Stimulated activated CD4-positive, alpha-beta T cell treated with anti-CD3 and anti-CD28 coated beads, Interleukin-15, amount 100 ng/mL, for 24 hours (primary cell): ENCODE measurements at regions not wholly inside any gene's neighbourhood (a gene's known extent, or its start where the extent isn't known, plus 50 kb on each side); places are given as distances from the start of the nearest gene placed in this dataset.
"Not testable (repeated sequence)": the region's sequence is repeated elsewhere in the genome, so short reads cannot be mapped to it uniquely, and the experiment has no call there.

Source experiments
- DNase-seq: peaks from one replicate; pipeline ENCODE4 v3.0.0-alpha.2; 2020

DNA sequence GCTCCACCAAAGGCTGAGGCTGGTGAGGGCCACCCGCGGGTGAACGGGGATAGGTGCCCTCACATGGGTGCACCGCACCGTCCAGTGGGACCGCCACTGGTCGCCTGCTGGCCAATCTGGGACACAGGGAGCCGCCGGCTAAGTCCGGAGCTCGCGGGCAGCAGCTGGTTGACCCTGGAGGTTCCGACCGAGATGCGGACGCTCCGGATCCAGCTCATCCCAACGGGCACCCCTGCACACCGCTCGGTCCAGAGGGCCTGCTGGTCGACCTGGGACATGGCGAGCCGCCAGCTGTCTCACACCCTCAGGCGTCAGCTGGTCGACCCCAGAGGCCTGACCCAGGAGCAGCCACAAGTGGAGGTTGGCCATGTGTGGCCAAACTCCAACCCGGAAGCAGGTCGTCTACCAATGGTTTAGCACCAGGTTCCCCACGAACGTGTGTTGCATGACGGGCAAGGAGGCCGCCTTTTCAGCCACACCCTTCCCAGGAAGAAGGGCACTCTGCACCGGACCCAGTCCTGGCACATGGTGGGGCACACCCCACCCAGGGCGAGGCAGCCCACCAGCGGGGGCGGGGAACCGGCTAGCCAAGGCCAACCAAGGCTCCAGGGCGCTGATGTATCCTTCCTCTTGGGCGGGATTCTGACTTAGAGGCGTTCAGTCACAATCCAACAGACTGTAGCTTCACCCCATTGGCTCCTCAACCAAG is 746.0 kb upstream of the DEFB115 start:
- no peak for DNase-seq

DNA sequence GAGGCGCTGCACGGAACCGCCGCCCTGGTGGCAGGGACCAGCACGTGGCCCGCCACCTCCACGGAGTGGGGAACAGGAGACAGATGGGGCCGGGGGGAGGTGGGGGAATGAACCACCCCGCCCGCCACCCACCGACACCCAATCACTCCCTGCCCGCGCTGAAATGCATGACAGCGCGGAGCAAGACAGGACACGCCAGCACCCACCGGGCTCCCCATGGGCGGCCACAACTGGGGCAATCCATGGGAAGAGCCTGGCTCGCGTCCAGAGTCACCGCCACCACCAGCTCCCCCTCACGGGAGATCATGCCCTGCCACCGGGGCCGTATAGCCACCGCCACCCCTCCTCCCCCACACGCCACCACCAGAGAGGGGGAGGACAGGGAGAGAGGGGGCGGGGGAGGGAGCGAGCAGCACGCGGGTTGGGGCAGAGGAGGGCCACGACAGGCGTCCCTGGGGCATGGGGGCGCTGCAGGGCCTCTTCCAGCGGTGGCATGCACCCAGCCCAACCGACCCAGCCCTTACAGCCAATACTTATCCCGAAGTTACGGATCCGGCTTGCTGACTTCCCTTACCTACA is 744.3 kb upstream of the DEFB115 start:
- DNase-seq, result no peak

DNA sequence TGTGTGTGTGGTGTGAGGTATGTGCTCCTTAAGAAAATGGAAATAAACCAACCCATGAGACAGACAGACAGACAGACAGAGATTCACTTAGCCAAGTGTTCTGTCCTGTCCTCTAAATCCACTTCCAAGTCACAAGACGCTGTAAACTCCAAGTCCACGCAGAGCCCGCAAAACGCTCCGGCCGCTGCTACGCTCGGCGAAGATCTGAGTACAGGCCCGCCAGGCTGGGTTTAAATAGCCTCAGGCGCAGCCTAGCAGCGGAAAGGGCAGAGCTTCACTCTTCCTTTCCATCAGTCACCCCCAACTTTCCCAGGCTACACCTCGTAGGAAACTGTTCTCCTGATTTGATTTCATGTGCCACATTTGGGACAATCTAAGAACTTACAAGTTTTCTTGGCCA is 741.5 kb upstream of the DEFB115 start:
- DNase-seq, result not testable (repeated sequence)

DNA sequence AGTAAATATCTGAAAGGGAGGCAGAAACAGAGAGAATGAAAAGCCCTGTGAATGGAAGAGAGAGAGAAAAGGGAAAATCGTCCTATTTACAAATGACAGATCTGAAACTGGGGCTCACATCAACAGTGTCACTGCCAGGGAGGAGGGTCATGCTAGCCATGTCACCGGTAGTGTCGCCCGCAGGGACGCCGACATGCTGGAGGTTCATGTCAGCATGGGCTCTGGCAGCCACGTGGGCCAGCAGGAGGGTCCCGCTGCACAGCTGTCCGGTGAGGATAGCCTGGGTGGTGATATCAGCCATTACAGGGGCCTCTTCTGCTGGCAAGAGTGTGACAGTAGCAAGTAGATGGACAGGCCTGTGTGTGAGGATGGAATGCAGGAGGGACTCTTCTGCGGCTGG is 738.6 kb upstream of the DEFB115 start:
- DNase-seq, result not testable (repeated sequence)

DNA sequence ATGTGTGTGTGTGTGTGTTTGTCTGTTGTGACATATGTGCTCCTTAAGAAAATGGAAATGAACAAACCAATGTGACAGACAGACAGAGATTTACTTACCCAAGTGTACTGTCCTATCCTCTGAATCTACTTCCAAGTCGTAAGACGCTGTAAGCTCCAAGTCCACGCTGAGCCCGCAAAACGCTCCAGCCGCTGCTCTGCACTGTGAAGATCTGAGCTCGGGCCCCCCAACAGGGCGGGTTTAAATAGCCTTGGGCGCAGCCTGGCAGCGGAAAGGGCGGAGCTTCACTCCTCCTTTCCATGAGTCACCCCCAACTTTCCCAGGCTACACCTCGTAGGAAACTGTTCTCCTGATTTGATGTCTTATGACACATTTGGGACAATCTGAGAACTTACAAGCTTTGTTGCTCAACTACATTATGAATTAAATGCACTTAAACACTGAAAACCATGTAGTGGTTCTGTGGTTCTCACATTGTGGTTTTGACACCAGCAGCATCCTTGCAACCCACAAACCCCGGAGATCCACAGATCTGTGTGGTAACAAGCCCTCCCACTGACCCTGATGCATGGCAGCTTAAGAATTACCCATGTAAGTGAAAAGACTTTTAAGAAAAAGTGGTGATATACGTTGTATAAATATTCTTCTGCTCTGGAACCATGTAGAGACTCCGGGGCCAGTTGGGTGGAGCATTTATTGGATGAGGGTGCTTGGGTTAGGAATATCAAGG is 735.6 kb upstream of the DEFB115 start:
- DNase-seq, result not testable (repeated sequence)

DNA sequence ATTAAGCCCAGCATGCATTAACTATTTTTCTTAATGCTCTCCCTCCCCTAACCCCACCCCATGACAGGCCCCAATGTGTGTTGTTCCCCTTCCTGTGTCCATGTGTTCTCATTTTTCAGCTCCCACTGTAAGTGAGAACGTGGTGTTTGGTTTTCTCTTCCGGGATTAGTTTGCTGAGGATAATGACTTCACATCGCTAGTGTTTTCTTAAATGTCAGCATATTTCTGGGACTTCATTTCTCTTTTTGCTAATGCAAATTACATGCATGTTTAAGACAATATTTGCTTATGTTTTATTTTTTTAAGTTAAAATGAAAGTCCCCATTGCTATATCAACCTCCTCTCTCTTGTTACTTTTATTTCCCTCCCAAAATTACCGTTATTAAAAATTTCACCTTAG is 733.3 kb upstream of the DEFB115 start:
- not testable (repeated sequence) for DNase-seq

DNA sequence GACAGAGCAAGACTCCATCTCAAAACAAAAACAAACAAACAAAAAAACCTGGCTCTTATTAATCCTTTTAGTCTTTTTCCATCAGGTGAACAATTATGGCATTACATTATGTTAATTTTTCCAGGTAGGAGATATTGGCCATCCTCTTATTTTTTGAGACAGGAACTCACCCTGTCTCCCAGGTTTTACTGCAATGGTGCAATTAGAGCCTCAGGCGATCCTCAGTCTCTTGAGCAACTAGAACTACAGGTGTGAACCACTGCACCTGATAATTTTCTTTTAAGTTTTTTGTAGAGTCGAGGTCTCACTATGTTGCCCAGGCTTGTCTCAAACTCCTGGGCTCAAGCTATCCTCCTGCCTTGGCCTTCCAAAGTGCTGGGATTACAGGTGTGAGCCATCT is 732.7 kb upstream of the DEFB115 start:
- DNase-seq, result not testable (repeated sequence)

DNA sequence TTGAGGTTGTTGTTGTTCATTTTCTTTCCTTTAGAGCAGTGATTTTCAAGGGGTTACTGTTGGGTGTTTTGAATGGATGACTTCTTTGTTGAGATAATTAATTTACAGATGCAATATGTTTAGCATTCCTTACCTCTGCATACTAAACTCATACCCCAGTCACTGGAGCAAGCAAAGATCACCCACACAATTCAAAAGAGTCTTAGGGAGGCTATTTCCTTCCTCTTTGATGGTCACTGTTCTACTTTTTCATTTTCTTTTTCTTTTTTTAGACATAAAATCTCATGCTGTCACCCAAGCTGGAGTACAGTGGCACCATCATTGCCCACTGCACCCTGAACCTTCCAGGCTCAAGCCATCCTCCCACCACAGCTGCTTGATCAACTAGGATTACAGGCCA is 723.8 kb upstream of the DEFB115 start:
- DNase-seq, result not testable (repeated sequence)

DNA sequence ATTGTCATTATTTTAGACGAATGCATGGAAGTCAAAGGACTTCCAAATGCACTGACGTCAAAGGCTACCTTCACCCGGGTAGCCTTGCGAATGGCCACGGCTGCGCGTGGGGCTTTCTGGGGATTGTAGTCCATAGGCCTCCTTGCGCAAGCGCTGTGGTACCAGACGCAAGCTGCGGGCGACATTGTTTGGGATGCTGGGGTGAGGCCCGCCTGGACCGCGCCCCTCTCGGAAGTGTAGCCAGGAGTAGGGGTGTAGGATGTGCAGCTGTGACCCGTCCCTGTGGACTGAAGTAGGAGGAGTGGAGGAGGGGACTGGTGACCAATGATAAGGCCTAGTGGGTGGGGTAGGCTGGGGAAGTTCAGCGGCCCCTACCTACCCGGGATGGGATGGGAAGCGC is 720.0 kb upstream of the DEFB115 start:
- peak; percentile 17 for DNase-seq

DNA sequence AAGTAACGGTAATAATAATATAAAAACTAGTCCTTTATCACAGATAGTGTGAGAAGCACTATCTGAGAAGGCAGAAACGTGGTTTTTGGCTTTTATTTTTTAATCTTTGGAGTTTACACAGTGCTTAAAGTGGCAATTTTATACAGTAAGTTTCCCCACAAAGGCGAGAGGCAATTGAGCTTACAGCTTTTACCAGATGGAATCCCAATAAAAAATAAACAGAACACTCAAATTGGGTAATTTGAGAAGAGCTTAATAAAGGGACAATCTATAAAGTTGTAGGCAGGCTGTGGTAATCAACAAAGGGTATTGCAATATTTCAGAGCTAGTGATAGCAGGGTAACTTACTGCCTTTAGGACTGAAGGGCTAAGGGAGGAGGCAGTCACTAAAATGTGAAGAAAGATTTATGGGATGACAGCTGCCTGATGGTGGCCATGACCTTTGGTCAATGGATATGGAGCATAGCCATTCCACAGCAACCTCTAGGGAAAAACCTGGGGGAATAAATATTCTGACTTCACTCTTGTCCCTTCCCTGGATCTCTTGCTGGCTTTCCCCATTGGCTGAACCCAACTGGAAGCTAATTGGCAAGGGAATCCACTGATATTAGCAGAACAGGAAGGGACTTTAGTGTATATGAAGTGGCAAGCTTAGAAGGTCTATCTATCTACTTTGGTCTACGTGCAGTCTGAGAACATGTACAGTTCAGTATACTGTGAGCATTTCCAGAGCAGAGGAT is 717.0 kb upstream of the DEFB115 start:
- DNase-seq, result not testable (repeated sequence)

DNA sequence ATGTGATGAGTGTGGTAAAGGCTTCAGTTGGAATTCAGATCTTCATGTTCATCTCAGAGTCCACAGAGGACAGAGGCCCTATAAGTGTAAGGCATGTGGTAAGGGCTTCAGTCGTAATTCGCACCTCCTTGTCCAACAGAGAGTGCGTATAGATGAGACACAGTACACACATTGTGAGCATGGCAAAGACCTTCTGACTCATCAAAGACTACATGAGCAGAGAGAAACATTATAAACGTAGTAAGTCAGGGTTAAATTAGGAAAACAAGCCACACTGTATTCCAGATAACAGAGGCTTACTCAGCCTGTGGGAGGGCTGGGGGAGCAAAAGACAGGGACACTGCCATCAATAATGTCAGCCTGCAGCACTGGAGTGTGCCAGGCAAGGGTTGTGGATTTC is 706.2 kb upstream of the DEFB115 start:
- DNase-seq, result not testable (repeated sequence)

DNA sequence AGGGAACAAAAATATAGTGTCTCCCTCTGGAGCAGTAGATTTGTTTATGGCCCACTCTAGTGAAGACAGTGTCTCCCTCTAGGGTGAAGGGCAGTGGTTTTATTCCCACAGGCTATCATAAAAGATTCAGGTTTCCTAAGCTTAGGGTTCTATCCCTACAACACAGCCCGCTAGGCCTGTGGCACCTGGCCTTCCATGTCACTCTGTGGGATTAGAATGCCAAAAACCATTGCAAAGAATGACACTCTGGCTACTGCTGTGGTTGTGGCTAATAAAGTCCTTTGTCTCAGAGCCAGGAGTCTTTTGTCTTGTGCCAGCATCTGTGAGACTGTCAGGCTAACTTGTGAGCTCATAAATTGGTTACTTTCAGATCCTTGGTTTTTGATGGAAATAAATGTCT is 700.7 kb upstream of the DEFB115 start:
- DNase-seq, result not testable (repeated sequence)

DNA sequence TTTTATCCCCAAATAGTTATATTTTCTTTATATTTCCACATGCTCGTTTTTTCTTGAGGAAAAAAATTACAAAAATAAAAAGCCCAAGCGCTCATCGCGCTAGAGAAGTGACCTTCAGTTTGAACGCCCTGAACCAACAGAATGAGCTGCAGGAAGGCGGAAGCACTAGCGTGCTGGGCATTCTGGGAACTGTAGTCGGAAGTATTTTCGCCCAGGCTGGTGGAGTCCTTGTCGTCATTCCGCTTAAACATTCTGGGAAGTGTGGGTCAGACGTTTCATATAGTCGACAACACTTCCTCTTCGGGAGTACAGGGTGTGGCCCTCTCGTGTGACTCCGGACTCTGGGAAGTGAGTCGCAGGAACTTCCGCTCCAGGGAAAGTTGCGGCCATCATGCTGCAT is 692.4 kb upstream of the DEFB115 start:
- not testable (repeated sequence) for DNase-seq

DNA sequence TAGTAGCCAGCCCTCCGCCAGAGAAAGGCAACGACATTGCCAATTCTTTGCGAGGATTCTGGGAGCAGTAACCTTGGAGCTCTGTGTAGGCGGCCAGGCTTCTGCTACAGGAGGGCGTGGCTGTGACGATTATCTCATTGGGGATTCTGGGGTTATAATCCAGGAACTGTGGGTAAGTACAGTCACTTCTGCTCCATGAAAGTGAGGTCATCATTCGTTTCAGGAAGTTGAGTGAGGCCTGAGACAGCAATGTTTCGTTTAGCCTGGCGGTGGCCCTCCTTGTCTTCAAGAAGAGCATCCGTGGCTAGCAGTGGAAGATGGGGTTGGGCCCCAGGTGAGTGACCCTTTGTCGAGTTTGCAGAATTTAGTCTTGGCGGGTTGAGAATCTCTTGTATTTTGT is 687.6 kb upstream of the DEFB115 start:
- DNase-seq, result not testable (repeated sequence)

DNA sequence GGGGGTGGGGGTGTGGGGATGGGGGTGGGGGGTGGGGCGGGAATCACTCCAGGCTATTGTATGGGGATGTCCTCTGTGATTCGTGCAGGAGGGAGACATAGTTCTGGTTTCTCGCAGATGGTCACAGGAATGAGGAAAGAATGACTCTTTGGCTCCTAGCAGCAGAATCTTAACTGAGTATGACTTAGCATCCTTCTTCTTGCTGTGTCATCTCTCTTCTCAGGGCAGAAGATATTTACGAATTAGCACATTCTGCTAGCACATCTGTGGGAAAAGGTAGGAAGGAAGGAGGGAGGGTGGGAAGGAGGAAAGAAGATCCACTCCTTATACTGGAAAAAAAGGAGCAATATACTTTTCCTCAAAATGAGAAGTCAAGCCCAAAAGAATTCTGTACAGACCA is 686.8 kb upstream of the DEFB115 start:
- DNase-seq, result not testable (repeated sequence)

DNA sequence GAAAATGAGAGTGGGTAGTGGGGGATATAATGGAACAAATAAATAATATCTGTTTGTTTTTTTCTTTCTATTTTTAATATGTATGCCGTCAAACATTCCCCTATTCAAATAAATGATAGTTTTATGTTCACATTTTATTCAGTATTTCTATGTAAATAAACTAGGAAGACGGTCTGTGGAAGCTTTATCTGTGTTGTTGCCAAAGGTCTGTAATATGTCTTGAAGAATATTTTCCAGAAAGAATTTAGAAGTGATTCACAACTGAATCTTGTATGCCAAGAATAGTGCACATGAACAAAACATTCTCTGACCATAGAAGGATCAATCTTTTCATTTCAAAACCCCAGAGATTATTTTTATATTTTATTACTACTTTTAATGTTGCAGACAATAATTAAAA is 683.1 kb upstream of the DEFB115 start:
- not testable (repeated sequence) for DNase-seq

DNA sequence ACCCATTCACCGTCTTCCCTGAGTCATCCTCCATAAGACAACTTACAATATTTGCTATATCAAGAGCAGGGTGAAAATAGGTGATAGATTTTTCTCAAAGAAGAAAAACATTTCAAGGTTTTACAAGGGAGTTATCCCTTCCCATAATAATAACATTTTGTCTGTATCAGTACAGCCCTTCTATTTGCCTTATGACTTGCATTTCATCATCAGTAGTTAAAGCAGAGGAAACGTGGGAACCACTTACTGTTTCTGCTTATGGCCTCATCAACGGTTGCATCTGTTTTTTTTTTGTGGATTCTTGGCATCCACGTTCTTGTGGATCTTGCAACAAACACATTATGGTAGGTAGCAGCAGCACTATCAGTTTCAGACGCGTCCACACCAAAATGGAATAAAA is 678.4 kb upstream of the DEFB115 start:
- DNase-seq, result not testable (repeated sequence)

DNA sequence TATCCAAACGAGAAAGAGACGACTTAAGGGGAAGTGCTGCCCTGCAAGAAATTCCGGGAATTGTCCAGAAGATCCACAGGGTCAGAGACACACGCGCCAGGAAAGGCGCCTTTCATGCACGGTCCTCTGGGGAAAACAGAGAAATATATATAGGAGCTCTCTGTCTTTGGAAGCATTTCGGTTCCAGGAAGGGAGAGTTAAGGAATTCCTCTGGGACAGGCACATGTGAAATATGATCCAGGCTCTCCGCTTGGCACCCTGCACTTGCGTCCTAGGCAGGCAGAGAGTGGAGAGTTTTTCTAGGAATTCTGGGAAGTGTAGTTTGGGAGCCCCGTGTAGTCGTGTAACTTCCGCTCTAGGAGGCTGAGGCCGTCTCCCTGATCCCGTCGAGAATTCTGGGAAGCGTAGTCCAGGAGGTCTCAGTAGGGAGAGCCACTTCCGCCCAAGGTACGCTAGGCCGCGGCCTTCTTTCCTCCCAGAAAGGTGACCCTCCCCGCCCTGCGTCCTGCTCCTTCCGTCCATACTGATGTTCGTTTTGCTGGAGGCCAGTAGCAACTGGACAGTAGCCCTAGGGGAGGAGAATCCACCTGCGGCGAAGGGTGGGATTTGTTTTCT is 677.5 kb upstream of the DEFB115 start:
- DNase-seq, result not testable (repeated sequence)

DNA sequence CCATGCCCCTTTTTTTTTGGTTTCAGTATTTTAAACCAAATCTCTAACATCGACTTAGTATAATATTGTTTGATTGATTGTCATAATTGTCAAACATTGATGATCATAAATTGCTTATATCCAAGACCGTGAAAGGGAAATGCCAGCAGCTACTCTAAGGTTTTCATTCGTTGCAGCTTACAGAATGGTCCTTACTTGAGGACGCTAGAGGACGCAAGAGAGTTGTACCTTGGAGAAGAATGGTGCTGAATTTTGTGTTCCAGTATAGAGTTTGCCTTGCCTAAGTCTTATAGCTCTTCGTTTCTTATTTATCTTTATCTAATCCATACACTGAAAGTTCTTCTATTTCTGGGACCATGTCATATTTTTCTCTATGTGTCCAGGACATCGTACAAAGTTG is 675.6 kb upstream of the DEFB115 start:
- not testable (repeated sequence) for DNase-seq

DNA sequence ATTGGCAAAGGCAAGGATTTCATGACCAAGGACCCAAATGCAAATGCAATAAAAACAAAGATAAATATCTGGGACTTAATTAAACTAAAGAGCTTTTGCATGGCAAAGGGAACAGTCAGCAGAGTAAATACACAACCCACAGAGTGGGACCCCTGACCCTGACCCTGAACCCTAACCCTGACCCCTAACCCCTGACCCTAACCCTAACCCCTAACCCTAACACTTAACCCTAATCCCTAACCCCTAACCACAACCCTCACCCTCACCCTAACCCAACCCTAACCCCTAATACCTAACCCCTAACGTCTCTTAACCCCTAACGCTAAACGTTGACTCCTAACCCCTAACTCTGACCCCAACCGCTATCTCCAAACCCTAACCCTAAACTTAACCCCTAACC is 673.1 kb upstream of the DEFB115 start:
- DNase-seq, result not testable (repeated sequence)

DNA sequence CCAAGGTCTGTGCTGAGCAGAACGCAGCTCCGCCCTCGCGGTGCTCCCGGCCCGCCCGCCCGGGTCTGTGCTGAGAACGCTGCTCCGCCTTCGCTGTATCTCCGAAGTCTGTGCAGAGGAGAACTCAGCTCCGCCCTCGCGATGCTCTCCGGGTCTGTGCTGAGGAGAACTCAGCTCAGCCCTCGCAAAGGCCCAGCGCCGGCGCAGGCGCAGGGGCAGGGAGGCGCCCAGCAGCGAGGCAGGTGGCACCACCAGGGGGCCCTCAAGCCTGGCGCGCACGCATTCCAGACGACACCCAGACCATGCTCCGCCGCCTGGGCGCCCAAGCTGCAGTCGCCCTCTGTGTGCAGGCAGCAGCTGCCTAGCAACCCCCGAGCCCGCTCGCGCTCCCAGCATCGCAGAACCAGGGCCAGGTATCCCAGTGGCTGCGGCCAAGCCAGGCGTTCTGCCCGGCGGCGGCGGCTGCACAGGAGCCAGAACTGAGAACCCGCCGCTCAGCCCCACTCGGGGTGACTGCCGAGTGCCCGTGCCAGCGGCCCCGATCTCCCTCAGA is 672.1 kb upstream of the DEFB115 start:
- DNase-seq, result peak; percentile 58

DNA sequence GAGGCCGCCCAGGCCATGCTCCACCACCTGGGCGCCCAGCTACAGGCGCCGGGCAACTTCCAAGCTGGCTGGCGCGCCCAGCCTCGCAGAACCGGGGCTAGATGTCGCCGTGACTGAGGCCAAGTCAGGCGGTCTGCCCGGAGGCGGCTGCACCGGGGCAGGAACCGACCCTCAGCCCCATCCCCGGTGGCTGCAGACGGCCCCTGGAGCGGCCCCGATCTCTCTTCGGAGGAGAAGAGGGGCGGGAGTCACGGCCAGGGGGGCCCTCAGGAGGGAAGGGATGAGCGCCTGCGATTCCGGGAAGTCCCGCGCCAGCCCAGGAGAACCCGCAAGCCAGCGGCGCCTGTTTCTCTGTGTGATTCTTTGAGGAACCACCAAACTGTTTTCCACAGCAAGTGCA is 671.3 kb upstream of the DEFB115 start:
- DNase-seq, result not testable (repeated sequence)

DNA sequence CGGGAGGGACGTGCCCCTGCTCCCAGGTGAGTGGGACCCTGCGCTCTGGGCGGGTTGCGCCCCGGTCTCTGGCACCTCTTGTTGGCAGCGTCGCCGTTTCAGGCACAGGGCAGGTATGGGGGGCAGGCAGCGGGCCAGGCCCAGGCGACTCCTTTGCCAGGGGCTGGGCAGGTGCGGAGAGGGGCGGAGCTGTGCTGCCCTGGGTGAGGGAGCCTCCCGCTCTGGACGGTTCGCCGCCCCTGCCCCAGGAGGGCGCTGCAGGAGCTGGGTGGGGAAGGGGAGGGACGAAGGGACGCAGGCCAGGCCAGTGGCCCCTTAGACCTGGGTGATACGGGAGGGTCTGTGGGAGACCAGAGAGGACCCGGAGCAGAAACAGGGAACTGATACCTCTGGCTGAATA is 663.9 kb upstream of the DEFB115 start:
- DNase-seq, result no peak
